ENCODE measurements at regions not wholly inside any gene's neighbourhood (a gene's known extent, or its start where the extent isn't known, plus 50 kb on each side); places are given as distances from the start of the nearest gene placed in this dataset.

DNA sequence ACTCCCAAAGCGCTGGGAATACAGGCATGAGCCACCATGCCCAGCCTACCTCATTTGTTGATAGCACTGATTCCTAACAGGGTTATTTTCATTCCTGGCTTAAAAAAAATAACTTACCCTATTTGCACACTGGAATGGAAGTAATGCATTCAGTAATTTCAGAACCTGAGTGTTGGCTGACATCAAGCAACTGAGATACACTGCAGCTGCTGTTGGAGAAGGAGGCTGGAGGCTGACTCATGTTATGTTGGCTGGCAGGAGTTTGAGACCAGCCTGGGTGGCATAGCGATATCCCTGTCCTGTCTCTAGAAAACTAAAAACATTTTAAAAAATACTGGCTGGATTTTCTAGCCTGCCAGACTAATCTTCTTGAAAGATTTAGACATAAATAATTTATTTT, 385.1 kb upstream of the MEX3C start:
- TF ChIP-seq, protein P1, sequence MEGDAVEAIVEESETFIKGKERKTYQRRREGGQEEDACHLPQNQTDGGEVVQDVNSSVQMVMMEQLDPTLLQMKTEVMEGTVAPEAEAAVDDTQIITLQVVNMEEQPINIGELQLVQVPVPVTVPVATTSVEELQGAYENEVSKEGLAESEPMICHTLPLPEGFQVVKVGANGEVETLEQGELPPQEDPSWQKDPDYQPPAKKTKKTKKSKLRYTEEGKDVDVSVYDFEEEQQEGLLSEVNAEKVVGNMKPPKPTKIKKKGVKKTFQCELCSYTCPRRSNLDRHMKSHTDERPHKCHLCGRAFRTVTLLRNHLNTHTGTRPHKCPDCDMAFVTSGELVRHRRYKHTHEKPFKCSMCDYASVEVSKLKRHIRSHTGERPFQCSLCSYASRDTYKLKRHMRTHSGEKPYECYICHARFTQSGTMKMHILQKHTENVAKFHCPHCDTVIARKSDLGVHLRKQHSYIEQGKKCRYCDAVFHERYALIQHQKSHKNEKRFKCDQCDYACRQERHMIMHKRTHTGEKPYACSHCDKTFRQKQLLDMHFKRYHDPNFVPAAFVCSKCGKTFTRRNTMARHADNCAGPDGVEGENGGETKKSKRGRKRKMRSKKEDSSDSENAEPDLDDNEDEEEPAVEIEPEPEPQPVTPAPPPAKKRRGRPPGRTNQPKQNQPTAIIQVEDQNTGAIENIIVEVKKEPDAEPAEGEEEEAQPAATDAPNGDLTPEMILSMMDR (IDR thresholded peaks at IDR 0.05; ENCODE audit: borderline replicate concordance, insufficient read depth, low read depth, low read length) = no peak
- H3K4me3 ChIP-seq (ENCODE audit: low read depth, low read length) = no peak overlapping the region

DNA sequence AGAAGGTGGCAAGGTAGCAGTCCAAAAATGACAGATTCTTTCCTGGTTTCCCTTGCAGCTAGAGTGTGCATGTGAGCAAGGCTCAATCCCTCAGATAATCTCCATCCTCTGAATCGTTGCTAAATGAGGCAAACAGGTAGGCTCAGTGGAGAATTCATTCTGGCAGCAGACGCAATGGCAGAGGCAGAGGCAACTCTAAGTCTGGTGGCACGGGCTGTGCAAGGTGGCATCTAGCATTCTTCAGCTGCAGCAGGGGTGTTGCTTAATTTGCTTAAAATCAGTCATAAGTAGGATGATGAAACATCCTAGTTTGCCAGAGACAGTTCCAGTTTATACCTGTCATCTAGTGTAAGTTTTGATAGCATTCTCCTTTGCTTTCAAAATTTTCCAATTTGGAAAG, 391.1 kb upstream of the MEX3C start:
- no peak overlapping the region for H3K4me3 ChIP-seq (ENCODE audit: low read depth, low read length)
- TF ChIP-seq, protein P1 (IDR thresholded peaks at IDR 0.05; ENCODE audit: borderline replicate concordance, insufficient read depth, low read depth, low read length) = no peak

DNA sequence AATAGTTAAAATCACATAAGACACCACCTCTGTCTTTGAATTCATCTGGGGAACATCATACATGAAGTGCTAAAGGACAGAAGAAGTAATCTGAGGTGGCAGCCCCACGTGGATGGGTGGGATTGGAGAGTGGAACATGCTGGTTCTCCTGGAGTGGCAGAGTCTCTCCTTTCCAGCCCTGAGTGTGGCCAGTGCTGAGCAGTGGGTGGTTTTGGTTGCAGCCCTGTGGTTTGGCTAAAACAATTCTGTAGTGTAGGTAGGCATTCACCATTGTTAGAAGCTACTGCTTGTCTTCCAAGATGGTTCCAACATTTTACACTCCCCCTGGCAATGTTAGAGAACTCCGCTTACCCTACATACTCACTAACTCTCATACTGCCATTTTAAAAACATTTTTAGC, 396.4 kb upstream of the MEX3C start:
- H3K4me3 ChIP-seq (ENCODE audit: low read depth, low read length) = no peak overlapping the region
- TF ChIP-seq, protein P1 (IDR thresholded peaks at IDR 0.05; ENCODE audit: borderline replicate concordance, insufficient read depth, low read depth, low read length) = no peak

DNA sequence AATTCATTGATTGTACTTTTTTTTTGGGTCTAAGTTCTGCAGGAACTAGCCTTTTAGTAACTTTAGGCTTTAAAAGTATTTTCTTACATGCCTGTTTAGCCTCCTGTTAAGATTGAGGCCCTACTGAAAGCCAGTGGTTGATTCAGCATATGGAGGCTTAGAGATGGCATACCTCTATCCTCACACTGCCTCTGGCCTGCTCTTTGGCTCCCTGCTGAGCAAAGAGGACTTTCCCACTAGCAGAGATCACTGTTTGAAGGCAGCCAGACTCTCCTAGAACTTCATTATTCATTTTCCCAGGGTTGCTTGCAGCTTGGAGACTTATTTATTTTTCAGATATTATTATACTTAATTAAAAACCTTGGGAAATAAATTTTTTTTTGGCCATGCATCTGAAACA, 405.6 kb upstream of the MEX3C start:
- no peak overlapping the region for H3K4me3 ChIP-seq (ENCODE audit: low read depth, low read length)
- TF ChIP-seq, protein P1 (IDR thresholded peaks at IDR 0.05; ENCODE audit: borderline replicate concordance, insufficient read depth, low read depth, low read length) = no peak

GRCh38 chr18:51603551-51603950, 406.1 kb upstream of the MEX3C start:
- TF ChIP-seq, protein P1 (IDR thresholded peaks at IDR 0.05; ENCODE audit: borderline replicate concordance, insufficient read depth, low read depth, low read length) = no peak
- no peak overlapping the region for H3K4me3 ChIP-seq (ENCODE audit: low read depth, low read length)

- H3K4me3 ChIP-seq (ENCODE audit: low read depth, low read length) = no peak overlapping the region
- TF ChIP-seq, protein P1 (IDR thresholded peaks at IDR 0.05; ENCODE audit: borderline replicate concordance, insufficient read depth, low read depth, low read length) = no peak
These were observed 413.0 kb upstream of the MEX3C start for GRCh38 chr18:51610481-51610880.

DNA sequence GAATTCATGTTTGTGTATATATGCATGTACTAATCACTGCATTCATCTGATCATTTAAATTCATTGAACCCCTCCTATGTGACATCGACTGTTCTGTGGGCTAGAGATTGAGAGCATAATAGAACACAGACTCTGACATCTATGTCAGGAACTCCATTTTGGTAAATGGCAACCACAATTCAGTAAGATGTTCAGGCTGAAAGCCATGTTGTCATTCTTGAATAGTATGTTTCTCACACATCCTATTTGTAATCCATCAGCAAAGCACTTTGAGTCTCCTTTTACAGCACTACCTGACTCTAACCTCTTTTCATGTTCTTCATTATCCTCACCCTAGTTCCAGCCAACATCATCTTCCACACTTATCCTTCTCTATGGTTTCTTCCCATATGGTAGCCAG, 413.8 kb upstream of the MEX3C start:
- TF ChIP-seq, protein P1 (IDR thresholded peaks at IDR 0.05; ENCODE audit: borderline replicate concordance, insufficient read depth, low read depth, low read length) = no peak

More for the DNA sequence above, 413.8 kb upstream of the MEX3C start:
- no peak overlapping the region for H3K4me3 ChIP-seq (ENCODE audit: low read depth, low read length)
